ENCODE measurements at regions not wholly inside any gene's neighbourhood (a gene's known extent, or its start where the extent isn't known, plus 50 kb on each side); places are given as distances from the start of the nearest gene placed in this dataset.

- no peaks in the 10 kb centered on the region for H3K9me3 ChIP-seq (ENCODE audit: insufficient read depth, low read length)
- H3K4me1 ChIP-seq (ENCODE audit: insufficient read depth, insufficient read length), result no peaks in the 10 kb centered on the region
- no peak overlapping the region for H3K9ac ChIP-seq (ENCODE audit: insufficient read length, low read depth)
- no peak for TF ChIP-seq SUZ12 (IDR thresholded peaks at IDR 0.05; ENCODE audit: extremely low read depth, insufficient read depth, insufficient read length)
- no peak for TF ChIP-seq ZNF274 (IDR thresholded peaks at IDR 0.05; ENCODE audit: low read depth, low read length)
- TF ChIP-seq YY1 (IDR thresholded peaks at IDR 0.05; ENCODE audit: insufficient read depth, insufficient read length), result no peak
- no peak overlapping the region for H3K4me3 ChIP-seq (ENCODE audit: insufficient read length, low read depth)
- DNase-seq (ENCODE audit: low read depth, low spot score), result no peak
- no peaks in the 10 kb centered on the region for H3K36me3 ChIP-seq (ENCODE audit: insufficient read depth, insufficient read length, low read length)
- no peaks in the 10 kb centered on the region for H3K27me3 ChIP-seq (ENCODE audit: insufficient read depth, insufficient read length)
Measured at GRCh38 chr1:191892716-191893115, 265.5 kb upstream of the RGS18 start.

- DNase-seq (ENCODE audit: low read depth, low spot score), result no peak
- Histone ChIP-seq H3K36me3 (ENCODE audit: insufficient read depth, insufficient read length, low read length) (no peaks in the 10 kb centered on the region), H3K4me3 (ENCODE audit: insufficient read length, low read depth) (no peak overlapping the region), H3K9me3 (ENCODE audit: insufficient read depth, low read length) (no peaks in the 10 kb centered on the region), H3K4me1 (ENCODE audit: insufficient read depth, insufficient read length) (no peaks in the 10 kb centered on the region), H3K9ac (ENCODE audit: insufficient read length, low read depth) (no peak overlapping the region), H3K27me3 (ENCODE audit: insufficient read depth, insufficient read length) (no peaks in the 10 kb centered on the region)
- TF ChIP-seq YY1 (IDR thresholded peaks at IDR 0.05; ENCODE audit: insufficient read depth, insufficient read length) (no peak), SUZ12 (IDR thresholded peaks at IDR 0.05; ENCODE audit: extremely low read depth, insufficient read depth, insufficient read length) (no peak), ZNF274 (IDR thresholded peaks at IDR 0.05; ENCODE audit: low read depth, low read length) (no peak)
Measured at GRCh38 chr1:191895049-191895448, 263.2 kb upstream of the RGS18 start.

GRCh38 chr1:191895462-191896058 lies 262.7 kb upstream of the RGS18 start:
- TF ChIP-seq ZNF274 (IDR thresholded peaks at IDR 0.05; ENCODE audit: low read depth, low read length) (no peak), YY1 (IDR thresholded peaks at IDR 0.05; ENCODE audit: insufficient read depth, insufficient read length) (no peak), SUZ12 (IDR thresholded peaks at IDR 0.05; ENCODE audit: extremely low read depth, insufficient read depth, insufficient read length) (no peak)
- no peaks in the 10 kb centered on the region for H3K4me1 ChIP-seq (ENCODE audit: insufficient read depth, insufficient read length)
- H3K9ac ChIP-seq (ENCODE audit: insufficient read length, low read depth), result no peak overlapping the region
- DNase-seq (ENCODE audit: low read depth, low spot score), result peak; percentile 13
- no peaks in the 10 kb centered on the region for H3K9me3 ChIP-seq (ENCODE audit: insufficient read depth, low read length)
- no peaks in the 10 kb centered on the region for H3K27me3 ChIP-seq (ENCODE audit: insufficient read depth, insufficient read length)
- H3K4me3 ChIP-seq (ENCODE audit: insufficient read length, low read depth), result no peak overlapping the region
- H3K36me3 ChIP-seq (ENCODE audit: insufficient read depth, insufficient read length, low read length), result no peaks in the 10 kb centered on the region

GRCh38 chr1:191897134-191897533 lies 261.1 kb upstream of the RGS18 start:
- H3K9ac ChIP-seq (ENCODE audit: insufficient read length, low read depth), result no peak overlapping the region
- H3K27me3 ChIP-seq (ENCODE audit: insufficient read depth, insufficient read length), result no peaks in the 10 kb centered on the region
- no peaks in the 10 kb centered on the region for H3K36me3 ChIP-seq (ENCODE audit: insufficient read depth, insufficient read length, low read length)
- no peak for TF ChIP-seq SUZ12 (IDR thresholded peaks at IDR 0.05; ENCODE audit: extremely low read depth, insufficient read depth, insufficient read length)
- no peak for TF ChIP-seq YY1 (IDR thresholded peaks at IDR 0.05; ENCODE audit: insufficient read depth, insufficient read length)
- no peak for TF ChIP-seq ZNF274 (IDR thresholded peaks at IDR 0.05; ENCODE audit: low read depth, low read length)
- no peaks in the 10 kb centered on the region for H3K4me1 ChIP-seq (ENCODE audit: insufficient read depth, insufficient read length)
- no peak for DNase-seq (ENCODE audit: low read depth, low spot score)
- no peak overlapping the region for H3K4me3 ChIP-seq (ENCODE audit: insufficient read length, low read depth)
- no peaks in the 10 kb centered on the region for H3K9me3 ChIP-seq (ENCODE audit: insufficient read depth, low read length)

- H3K27me3 ChIP-seq (ENCODE audit: insufficient read depth, insufficient read length), result no peaks in the 10 kb centered on the region
- TF ChIP-seq SUZ12 (IDR thresholded peaks at IDR 0.05; ENCODE audit: extremely low read depth, insufficient read depth, insufficient read length) (no peak), YY1 (IDR thresholded peaks at IDR 0.05; ENCODE audit: insufficient read depth, insufficient read length) (no peak), ZNF274 (IDR thresholded peaks at IDR 0.05; ENCODE audit: low read depth, low read length) (no peak)
- H3K4me1 ChIP-seq (ENCODE audit: insufficient read depth, insufficient read length), result no peaks in the 10 kb centered on the region
- H3K9me3 ChIP-seq (ENCODE audit: insufficient read depth, low read length), result no peaks in the 10 kb centered on the region
- DNase-seq (ENCODE audit: low read depth, low spot score), result no peak
- H3K9ac ChIP-seq (ENCODE audit: insufficient read length, low read depth), result no peak overlapping the region
- no peaks in the 10 kb centered on the region for H3K36me3 ChIP-seq (ENCODE audit: insufficient read depth, insufficient read length, low read length)
- H3K4me3 ChIP-seq (ENCODE audit: insufficient read length, low read depth), result no peak overlapping the region
Measured at GRCh38 chr1:191901651-191902050, 256.6 kb upstream of the RGS18 start.

GRCh38 chr1:191904991-191905390 lies 253.3 kb upstream of the RGS18 start:
- Histone ChIP-seq H3K36me3 (ENCODE audit: insufficient read depth, insufficient read length, low read length) (no peaks in the 10 kb centered on the region), H3K9me3 (ENCODE audit: insufficient read depth, low read length) (peaks cover 17% of the 10 kb centered on the region; the same call in 1 of the 2 replicates), H3K4me1 (ENCODE audit: insufficient read depth, insufficient read length) (no peaks in the 10 kb centered on the region), H3K4me3 (ENCODE audit: insufficient read length, low read depth) (no peak overlapping the region), H3K9ac (ENCODE audit: insufficient read length, low read depth) (no peak overlapping the region), H3K27me3 (ENCODE audit: insufficient read depth, insufficient read length) (no peaks in the 10 kb centered on the region)
- no peak for DNase-seq (ENCODE audit: low read depth, low spot score)
- no peak for TF ChIP-seq YY1 (IDR thresholded peaks at IDR 0.05; ENCODE audit: insufficient read depth, insufficient read length)
- no peak for TF ChIP-seq SUZ12 (IDR thresholded peaks at IDR 0.05; ENCODE audit: extremely low read depth, insufficient read depth, insufficient read length)
- TF ChIP-seq ZNF274 (IDR thresholded peaks at IDR 0.05; ENCODE audit: low read depth, low read length), result no peak

GRCh38 chr1:191905781-191906180 lies 252.5 kb upstream of the RGS18 start:
- no peaks in the 10 kb centered on the region for H3K36me3 ChIP-seq (ENCODE audit: insufficient read depth, insufficient read length, low read length)
- TF ChIP-seq SUZ12 (IDR thresholded peaks at IDR 0.05; ENCODE audit: extremely low read depth, insufficient read depth, insufficient read length) (no peak), YY1 (IDR thresholded peaks at IDR 0.05; ENCODE audit: insufficient read depth, insufficient read length) (no peak), ZNF274 (IDR thresholded peaks at IDR 0.05; ENCODE audit: low read depth, low read length) (no peak)
- DNase-seq (ENCODE audit: low read depth, low spot score), result no peak

More at GRCh38 chr1:191905781-191906180, 252.5 kb upstream of the RGS18 start:
- Histone ChIP-seq H3K27me3 (ENCODE audit: insufficient read depth, insufficient read length) (no peaks in the 10 kb centered on the region), H3K4me3 (ENCODE audit: insufficient read length, low read depth) (no peak overlapping the region), H3K9ac (ENCODE audit: insufficient read length, low read depth) (no peak overlapping the region), H3K4me1 (ENCODE audit: insufficient read depth, insufficient read length) (no peaks in the 10 kb centered on the region), H3K9me3 (ENCODE audit: insufficient read depth, low read length) (peaks cover 21% of the 10 kb centered on the region; the same call in 1 of the 2 replicates)

Data from NT2/D1 (cell line).